IMR-90 (cell line): ENCODE measurements at regions not wholly inside any gene's neighbourhood (a gene's known extent, or its start where the extent isn't known, plus 50 kb on each side); places are given as distances from the start of the nearest gene placed in this dataset.

ENCODE experiments used
- ATAC-seq: fragments of 200-7000 bp; cut with Tn5 transposase; 2 replicates; pipeline ENCODE4 v1.9.1; 2020; ENCODE audit warnings: low read depth, mild to moderate bottlenecking, moderate library complexity
- BruUV-seq: library from RNA; stranded (reverse); fragments of 400-500 nt; replicated peaks from 2 replicates; lab custom pipeline; 2021; lab: Mats Ljungman, UMichigan
- CTCF ChIA-PET: fragments of 300-600 bp; formaldehyde crosslinking; extraction: SDS; loops from one replicate; lab custom pipeline; 2021; ENCODE audit warnings: antibody characterized with exemption; lab: Yijun Ruan, JAX
- POLR2A ChIA-PET: fragments of 300-600 bp; sonication (Branson Sonifier 250); formaldehyde crosslinking; loops from one replicate; lab custom pipeline; 2022; ENCODE audit warnings: antibody characterized with exemption; ENCODE audit not compliant: unreplicated experiment; lab: Charles Lee
- DNase-seq: peaks from one replicate; pipeline ENCODE4 v3.0.0; 2013
- H2AFZ ChIP-seq: replicated peaks from 2 replicates; pipeline ENCODE3; 2013; ENCODE audit warnings: low read length, mild to moderate bottlenecking; ENCODE audit not compliant: poor library complexity
- H2AK5ac ChIP-seq: 2 replicates; pipeline ENCODE4 v1.6.1; 2013; ENCODE audit warnings: low read depth, low read length, inconsistent platforms
- H2AK9ac ChIP-seq: replicated peaks from 2 replicates; pipeline ENCODE3; 2013; ENCODE audit warnings: mild to moderate bottlenecking, low read depth, low read length, moderate library complexity; ENCODE audit not compliant: poor library complexity
- H2BK120ac ChIP-seq: 2 replicates; pipeline ENCODE4 v1.6.1; 2013; ENCODE audit warnings: low read depth, low read length, inconsistent platforms
- H2BK15ac ChIP-seq: 3 replicates; pipeline ENCODE4 v1.6.1; 2013; ENCODE audit warnings: low read depth, low read length, inconsistent platforms
- H2BK20ac ChIP-seq: 2 replicates; pipeline ENCODE4 v1.6.1; 2013; ENCODE audit warnings: low read depth, mild to moderate bottlenecking, inconsistent platforms, low read length, moderate library complexity
- H2BK5ac ChIP-seq: 2 replicates; pipeline ENCODE4 v1.6.1; 2013; ENCODE audit warnings: mild to moderate bottlenecking, low read depth, low read length, inconsistent platforms; ENCODE audit not compliant: poor library complexity, severe bottlenecking
- H3K14ac ChIP-seq: replicated peaks from 2 replicates; pipeline ENCODE4 v1.6.1; 2013; ENCODE audit warnings: low read depth, low read length, inconsistent platforms
- H3K18ac ChIP-seq: 2 replicates; pipeline ENCODE4 v1.6.1; 2013; ENCODE audit warnings: low read depth, low read length, control low read depth
- H3K23ac ChIP-seq: 2 replicates; pipeline ENCODE4 v1.6.1; 2013; ENCODE audit warnings: low read depth, low read length, inconsistent platforms
- H3K27ac ChIP-seq: 2 replicates; pipeline ENCODE4 v1.5.1; 2013; ENCODE audit warnings: mild to moderate bottlenecking, control low read depth, low read length; ENCODE audit not compliant: insufficient read depth
- H3K27me3 ChIP-seq: 2 replicates; pipeline ENCODE4 v1.6.1; 2013; ENCODE audit warnings: low read length; ENCODE audit not compliant: control insufficient read depth, insufficient read depth
- H3K36me3 ChIP-seq: 2 replicates; pipeline ENCODE4 v1.6.1; 2013; ENCODE audit warnings: low read length, mixed read lengths; ENCODE audit not compliant: control insufficient read depth, insufficient read depth
- H3K4ac ChIP-seq: 2 replicates; pipeline ENCODE4 v1.6.1; 2013; ENCODE audit warnings: low read depth, low read length, inconsistent platforms
- H3K4me1 ChIP-seq: 2 replicates; pipeline ENCODE4 v1.6.1; 2013; ENCODE audit warnings: low read length, mixed read lengths; ENCODE audit not compliant: control insufficient read depth, insufficient read depth
- H3K4me2 ChIP-seq: 2 replicates; pipeline ENCODE4 v1.6.1; 2013; ENCODE audit warnings: low read depth, mild to moderate bottlenecking, control low read depth, low read length, moderate library complexity
- H3K4me3 ChIP-seq: 2 replicates; pipeline ENCODE4 v1.5.1; 2013; ENCODE audit warnings: low read depth, mild to moderate bottlenecking, control low read depth, low read length, moderate library complexity; ENCODE audit not compliant: insufficient read depth
- H3K56ac ChIP-seq: 2 replicates; pipeline ENCODE4 v1.6.1; 2013; ENCODE audit warnings: low read length, inconsistent platforms; ENCODE audit not compliant: insufficient read depth; ENCODE audit errors: extremely low read depth
- H3K79me1 ChIP-seq, 2 experiments: 2 replicates each; pipeline ENCODE4 v1.6.1; 2013; ENCODE audit warnings: low read length in 2 of 2, inconsistent platforms in 1 of 2, low read depth in 1 of 2
- H3K9ac ChIP-seq: 2 replicates; pipeline ENCODE4 v1.6.1; 2013; ENCODE audit warnings: low read depth, low read length, control low read depth
- H3K9me1 ChIP-seq: 2 replicates; pipeline ENCODE4 v1.6.1; 2013; ENCODE audit warnings: low read length, inconsistent platforms; ENCODE audit not compliant: insufficient read depth
- H3K9me3 ChIP-seq: 2 replicates; pipeline ENCODE4 v1.6.1; 2013; ENCODE audit warnings: low read length; ENCODE audit not compliant: control insufficient read depth, insufficient read depth
- H4K20me1 ChIP-seq: 2 replicates; pipeline ENCODE4 v1.6.1; 2013; ENCODE audit warnings: low read length, inconsistent platforms; ENCODE audit not compliant: insufficient read depth
- H4K5ac ChIP-seq: 2 replicates; pipeline ENCODE4 v1.6.1; 2013; ENCODE audit warnings: mild to moderate bottlenecking, low read depth, low read length, control low read depth
- H4K8ac ChIP-seq, 2 experiments: 2 replicates each; pipeline ENCODE4 v1.6.1; 2013; ENCODE audit warnings: low read depth in 2 of 2, low read length in 2 of 2, control low read depth in 1 of 2, inconsistent platforms in 1 of 2
- H4K91ac ChIP-seq: 2 replicates; pipeline ENCODE4 v1.6.1; 2013; ENCODE audit warnings: low read depth, low read length, inconsistent platforms; ENCODE audit not compliant: insufficient read depth
- BHLHE40 ChIP-seq: fragments of 150-350 bp; IDR thresholded peaks from 2 replicates; pipeline ENCODE4 v1.6.1; 2016; ENCODE audit warnings: mild to moderate bottlenecking, low read depth, low read length
- MXI1 ChIP-seq: IDR thresholded peaks from 2 replicates; pipeline ENCODE4 v1.6.1; 2012; ENCODE audit warnings: low read depth, mild to moderate bottlenecking, low read length, moderate library complexity, borderline replicate concordance
- USF2 ChIP-seq: fragments of 150-350 bp; IDR thresholded peaks from 2 replicates; pipeline ENCODE4 v1.6.1; 2017; ENCODE audit warnings: mild to moderate bottlenecking, antibody characterized with exemption, low read length, low read depth
- WGBS, 2 experiments: methylation state at CpG; one replicate each; pipeline versions ENCODE4 v1.1.5 to v1.1.7; 2013; ENCODE audit warnings: missing lambda C conversion rate in 2 of 2; ENCODE audit not compliant: insufficient read length in 1 of 2; ENCODE audit errors: extremely low coverage in 2 of 2; 5-methylcytosine and 5-hydroxymethylcytosine counted together
- dilution Hi-C: fragments of 300-500 bp; cut with HindIII; formaldehyde crosslinking; loops from one replicate; pipeline ENCODE4 v1.14.3; 2018; ENCODE audit warnings: low sequenced_read_pairs; ENCODE audit not compliant: unreplicated experiment
- in situ Hi-C: fragments of 300-500 bp; cut with MboI; formaldehyde crosslinking; loops from 3 replicates; pipeline ENCODE4 v1.14.3; 2019; ENCODE audit warnings: low sequenced_read_pairs, inconsistent platforms, mixed read lengths
- intact Hi-C: fragments of 100-400 bp; cut with micrococcal nuclease; formaldehyde crosslinking; loops from 2 replicates; pipeline ENCODE4 v1.10.0; 2022

DNA sequence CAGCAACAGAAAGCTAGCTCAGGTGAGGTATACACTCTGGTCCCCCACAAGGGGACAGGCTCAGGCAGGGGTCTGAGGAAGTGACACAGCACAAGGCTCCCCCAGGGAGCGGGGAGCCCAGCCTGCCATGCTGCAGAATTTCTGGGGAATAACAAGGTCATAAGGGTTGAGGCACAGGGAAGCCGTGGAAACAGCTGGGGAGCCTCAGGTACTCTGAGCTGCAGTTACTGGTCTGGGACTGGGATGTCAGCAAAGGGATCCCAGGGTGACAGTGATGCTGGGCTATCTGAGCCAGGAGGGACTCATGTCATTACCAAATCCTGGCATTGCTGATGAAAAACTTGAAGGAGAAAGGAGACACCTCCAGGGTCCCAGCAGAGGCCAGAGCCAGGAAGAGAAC is 64.4 kb upstream of the NANOS1 start:
- dilution Hi-C loops: no loop called here
- BruUV-seq: no TSS peak
- no peak overlapping the region for H3K9ac ChIP-seq
- H2AFZ ChIP-seq: no peak overlapping the region
- H3K4ac ChIP-seq: no peak overlapping the region
- H4K20me1 ChIP-seq: no peaks in the 10 kb centered on the region
- no peak overlapping the region for H3K14ac ChIP-seq
- no peak overlapping the region for H3K4me3 ChIP-seq
- WGBS, 2 experiments: 50% methylated on average over 2 of the region's 2 CpGs; no CpG with 5 or more reads in 1 of the 2 experiments
- H2BK5ac ChIP-seq: no peak overlapping the region
- ATAC-seq (no peak), DNase-seq (no peak)
- no peaks in the 10 kb centered on the region for H3K79me1 ChIP-seq
- no peak overlapping the region for H3K23ac ChIP-seq
- H2BK15ac ChIP-seq: no peak overlapping the region
- no peaks in the 10 kb centered on the region; the same call in 1 of the 2 replicates for H3K9me3 ChIP-seq
- H2BK20ac ChIP-seq: no peak overlapping the region
- no peak overlapping the region for H3K4me2 ChIP-seq
- intact Hi-C loops: no loop called here
- in situ Hi-C loops: no loop called here
- no peak overlapping the region for H4K5ac ChIP-seq
- H3K18ac ChIP-seq: no peak overlapping the region
- TF ChIP-seq BHLHE40 (no peak), USF2 (no peak), MXI1 (no peak)
- no peak overlapping the region for H3K27ac ChIP-seq
- ChIA-PET CTCF (no interaction called here), POLR2A (no interaction called here)
- H2AK9ac ChIP-seq: no peak overlapping the region
- H3K4me1 ChIP-seq: no peaks in the 10 kb centered on the region
- no peak overlapping the region for H4K8ac ChIP-seq
- no peak overlapping the region for H3K56ac ChIP-seq
- H3K36me3 ChIP-seq: no peaks in the 10 kb centered on the region
- H4K91ac ChIP-seq: no peak overlapping the region
- peaks cover 37% of the 10 kb centered on the region for H3K27me3 ChIP-seq
- no peaks in the 10 kb centered on the region for H3K9me1 ChIP-seq
- no peak overlapping the region for H2AK5ac ChIP-seq
- no peak overlapping the region for H2BK120ac ChIP-seq
